ENCODE measurements at regions not wholly inside any gene's neighbourhood (a gene's known extent, or its start where the extent isn't known, plus 50 kb on each side); places are given as distances from the start of the nearest gene placed in this dataset.

DNA sequence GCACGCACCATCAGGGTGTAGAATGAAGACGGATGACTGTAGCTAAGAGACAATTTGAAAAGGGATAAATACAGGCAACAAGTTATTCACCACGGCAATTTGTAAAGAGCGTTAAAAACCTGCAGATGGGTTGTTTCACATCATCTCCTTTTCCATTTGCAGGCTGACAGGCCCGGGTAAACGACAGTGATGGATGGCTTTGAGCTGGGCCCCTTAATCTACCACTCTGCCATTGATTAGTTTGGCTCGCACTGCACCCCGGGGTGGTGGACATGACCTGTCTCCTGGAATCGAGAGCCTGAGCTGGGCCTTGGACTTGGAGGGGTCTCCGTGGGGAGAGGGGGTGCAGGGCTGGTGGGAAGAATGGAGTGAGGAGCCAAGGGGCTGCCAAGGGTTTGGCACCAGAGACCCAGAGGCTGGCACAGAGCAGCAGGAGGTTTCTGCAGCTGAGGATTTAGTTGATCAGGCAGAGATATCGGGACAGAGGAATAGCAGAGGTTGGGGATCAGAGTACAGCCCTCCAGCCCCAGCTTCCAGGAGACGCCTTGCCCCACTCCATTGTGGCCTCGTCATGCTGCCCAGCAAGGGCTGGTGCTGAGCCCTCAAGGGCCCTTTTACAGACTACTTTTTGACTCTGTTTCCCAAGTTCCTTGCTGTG is 110.6 kb upstream of the NECTIN1 start:
- TF ChIP-seq, protein P1, sequence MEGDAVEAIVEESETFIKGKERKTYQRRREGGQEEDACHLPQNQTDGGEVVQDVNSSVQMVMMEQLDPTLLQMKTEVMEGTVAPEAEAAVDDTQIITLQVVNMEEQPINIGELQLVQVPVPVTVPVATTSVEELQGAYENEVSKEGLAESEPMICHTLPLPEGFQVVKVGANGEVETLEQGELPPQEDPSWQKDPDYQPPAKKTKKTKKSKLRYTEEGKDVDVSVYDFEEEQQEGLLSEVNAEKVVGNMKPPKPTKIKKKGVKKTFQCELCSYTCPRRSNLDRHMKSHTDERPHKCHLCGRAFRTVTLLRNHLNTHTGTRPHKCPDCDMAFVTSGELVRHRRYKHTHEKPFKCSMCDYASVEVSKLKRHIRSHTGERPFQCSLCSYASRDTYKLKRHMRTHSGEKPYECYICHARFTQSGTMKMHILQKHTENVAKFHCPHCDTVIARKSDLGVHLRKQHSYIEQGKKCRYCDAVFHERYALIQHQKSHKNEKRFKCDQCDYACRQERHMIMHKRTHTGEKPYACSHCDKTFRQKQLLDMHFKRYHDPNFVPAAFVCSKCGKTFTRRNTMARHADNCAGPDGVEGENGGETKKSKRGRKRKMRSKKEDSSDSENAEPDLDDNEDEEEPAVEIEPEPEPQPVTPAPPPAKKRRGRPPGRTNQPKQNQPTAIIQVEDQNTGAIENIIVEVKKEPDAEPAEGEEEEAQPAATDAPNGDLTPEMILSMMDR (IDR thresholded peaks at IDR 0.05) = no peak
- TF ChIP-seq POLR2AphosphoS5 (IDR thresholded peaks at IDR 0.05) = no peak
